ENCODE measurements at regions not wholly inside any gene's neighbourhood (a gene's known extent, or its start where the extent isn't known, plus 50 kb on each side); places are given as distances from the start of the nearest gene placed in this dataset.
"Not testable (repeated sequence)": the region's sequence is repeated elsewhere in the genome, so short reads cannot be mapped to it uniquely, and the experiment has no call there.

GRCh38 chr5:143659599-143660238 is 152.2 kb upstream of the HMHB1 start:
- DNase-seq: no peak

GRCh38 chr5:143658956-143659355 is 153.0 kb upstream of the HMHB1 start:
- no peak for DNase-seq

GRCh38 chr5:143657647-143658285 is 154.2 kb upstream of the HMHB1 start:
- no peak for DNase-seq

- no peak for DNase-seq
Observed at GRCh38 chr5:143653766-143654282, 158.1 kb upstream of the HMHB1 start.

- DNase-seq: no peak
Observed at GRCh38 chr5:143653256-143653655, 158.7 kb upstream of the HMHB1 start.

GRCh38 chr5:143652108-143652700 is 159.8 kb upstream of the HMHB1 start:
- peak; percentile 78 to 81 for DNase-seq

- DNase-seq: no peak
Observed at GRCh38 chr5:143649937-143650621, 161.9 kb upstream of the HMHB1 start.

GRCh38 chr5:143648696-143649095 is 163.3 kb upstream of the HMHB1 start:
- DNase-seq: no peak

- no peak for DNase-seq
Observed at GRCh38 chr5:143646961-143647360, 165.0 kb upstream of the HMHB1 start.

- DNase-seq: no peak
Observed at GRCh38 chr5:143645356-143645755, 166.6 kb upstream of the HMHB1 start.

- DNase-seq: no peak
Observed at GRCh38 chr5:143644727-143645126, 167.2 kb upstream of the HMHB1 start.

GRCh38 chr5:143642791-143643190 is 169.2 kb upstream of the HMHB1 start:
- no peak for DNase-seq

GRCh38 chr5:143641549-143642355 is 170.2 kb upstream of the HMHB1 start:
- DNase-seq: no peak

GRCh38 chr5:143638654-143639053 is 173.3 kb upstream of the HMHB1 start:
- peak; percentile 2 to 37 for DNase-seq

- no peak for DNase-seq
Observed at GRCh38 chr5:143636931-143637528, 174.9 kb upstream of the HMHB1 start.

GRCh38 chr5:143635888-143636287 is 176.1 kb upstream of the HMHB1 start:
- DNase-seq: no peak

- no peak for DNase-seq
Observed at GRCh38 chr5:143635146-143635752, 176.7 kb upstream of the HMHB1 start.

- no peak for DNase-seq
Observed at GRCh38 chr5:143634689-143635088, 177.3 kb upstream of the HMHB1 start.

GRCh38 chr5:143629871-143630659 is 181.9 kb upstream of the HMHB1 start:
- DNase-seq: peak; percentile 22 to 60

GRCh38 chr5:143625048-143625447 is 186.9 kb upstream of the HMHB1 start:
- DNase-seq: not testable (repeated sequence)

GRCh38 chr5:143624465-143624864 is 187.5 kb upstream of the HMHB1 start:
- DNase-seq: no peak
